K562 (cell line): ENCODE measurements at regions not wholly inside any gene's neighbourhood (a gene's known extent, or its start where the extent isn't known, plus 50 kb on each side); places are given as distances from the start of the nearest gene placed in this dataset.

ENCODE experiments used
- ATAC-seq: fragments of 200-7000 bp; cut with Tn5 transposase; 3 replicates; pipeline ENCODE4 v1.9.1; 2020; ENCODE audit warnings: moderate library complexity
- BruUV-seq: library from RNA; stranded (reverse); fragments of 400-500 nt; replicated peaks from 2 replicates; lab custom pipeline; 2021; lab: Mats Ljungman, UMichigan
- CTCF ChIA-PET: fragments of 300-600 bp; formaldehyde crosslinking; extraction: SDS; loops from one replicate; lab custom pipeline; 2021; ENCODE audit warnings: low intra/inter-chr PET ratio; lab: Yijun Ruan, JAX
- POLR2A ChIA-PET: fragments of 300-600, 350-650 bp; sonication (Branson Sonifier 250); formaldehyde crosslinking; extraction: SDS; loops from one replicate; lab custom pipeline; 2021; ENCODE audit warnings: antibody characterized with exemption, inconsistent platforms; lab: Yijun Ruan, JAX
- DNase-seq, 4 experiments: peaks; one replicate each; pipeline versions ENCODE4 v3.0.0 to v3.0.0-alpha.2; 2011 to 2018; ENCODE audit warnings: low spot score in 3 of 4, mixed read lengths in 3 of 4; ENCODE audit errors: extremely low read depth in 1 of 4
- FAIRE-seq: peaks from 2 replicates; lab custom pipeline; 2011; peaks lifted over from hg19 to GRCh38; lab: Jason Lieb, UNC
- H2AFZ ChIP-seq: 2 replicates; pipeline ENCODE4 v1.6.0; 2011; ENCODE audit warnings: low read depth, low read length, control low read depth, inconsistent platforms
- H3K27ac ChIP-seq: fragments of 200-600 bp; 3 replicates; pipeline ENCODE4 v1.8.0; 2011; ENCODE audit warnings: low read depth, mild to moderate bottlenecking, control low read depth, inconsistent platforms, low read length, moderate library complexity, mixed read lengths; ENCODE audit errors: extremely low read depth
- H3K27me3 ChIP-seq, 2 experiments: fragments of 300-600 bp in 1 of 2; 2 replicates in 1 of 2; 3 replicates in 1 of 2; pipeline versions ENCODE4 v1.6.0 to v1.8.0; 2011; ENCODE audit warnings: inconsistent platforms in 2 of 2, low read length in 2 of 2, mild to moderate bottlenecking in 1 of 2, mixed read lengths in 1 of 2, moderate library complexity in 1 of 2; ENCODE audit not compliant: control insufficient read depth in 2 of 2, insufficient read depth in 2 of 2
- H3K36me3 ChIP-seq: fragments of 300-600 bp; 3 replicates; pipeline ENCODE4 v1.8.0; 2011; ENCODE audit warnings: mild to moderate bottlenecking, low read length, inconsistent platforms; ENCODE audit not compliant: control insufficient read depth, insufficient read depth
- H3K4me1 ChIP-seq, 2 experiments: fragments of 200-600 bp in 1 of 2; replicated peaks in 1 of 2; 2 replicates in 1 of 2; 3 replicates in 1 of 2; pipeline versions ENCODE4 v1.5.1 to v1.8.0; 2011; ENCODE audit warnings: inconsistent platforms in 2 of 2, low read length in 2 of 2, mild to moderate bottlenecking in 1 of 2, mixed read lengths in 1 of 2, moderate library complexity in 1 of 2; ENCODE audit not compliant: control insufficient read depth in 2 of 2, insufficient read depth in 2 of 2
- H3K4me2 ChIP-seq: 2 replicates; pipeline ENCODE4 v1.6.1; 2011; ENCODE audit warnings: low read length, control low read depth, inconsistent platforms, mixed read lengths; ENCODE audit not compliant: insufficient read depth
- H3K4me3 ChIP-seq: fragments of 200-600 bp; sonication (generic), shearing (Covaris generic); 2 replicates; pipeline ENCODE4 v1.5.1; 2016; ENCODE audit warnings: control low read depth, inconsistent platforms
- H3K79me2 ChIP-seq: fragments of 200-600 bp; 3 replicates; pipeline ENCODE4 v1.8.0; 2011; ENCODE audit warnings: low read length, inconsistent platforms; ENCODE audit not compliant: control insufficient read depth, insufficient read depth
- H3K9ac ChIP-seq, 2 experiments: 2 replicates each; pipeline versions ENCODE4 v1.6.0 to v1.6.1; 2011; ENCODE audit warnings: low read depth in 2 of 2, low read length in 2 of 2, control low read depth in 1 of 2, inconsistent platforms in 1 of 2, mild to moderate bottlenecking in 1 of 2, mixed read lengths in 1 of 2; ENCODE audit not compliant: insufficient read depth in 1 of 2
- H3K9me1 ChIP-seq: one replicate; pipeline ENCODE4 v1.6.0; 2011; ENCODE audit warnings: inconsistent platforms, mild to moderate bottlenecking, low read length, moderate library complexity; ENCODE audit not compliant: control insufficient read depth, insufficient read depth
- H3K9me3 ChIP-seq: replicated peaks from 2 replicates; pipeline ENCODE4 v1.5.1; 2011; ENCODE audit warnings: low read depth, low read length, inconsistent platforms; ENCODE audit not compliant: control insufficient read depth, insufficient read depth
- H4K20me1 ChIP-seq: replicated peaks from 2 replicates; pipeline ENCODE4 v1.6.1; 2011; ENCODE audit warnings: low read length, inconsistent platforms, mixed read lengths; ENCODE audit not compliant: control insufficient read depth, insufficient read depth
- AFF1 ChIP-seq, 2 experiments: fragments of 450-650 bp; IDR thresholded peaks; 2 replicates each; pipeline ENCODE4 v1.6.1; 2018; ENCODE audit warnings: mild to moderate bottlenecking in 2 of 2, low read depth in 1 of 2; ENCODE audit not compliant: partially characterized antibody in 2 of 2
- ATF2 ChIP-seq: sonication (generic); formaldehyde crosslinking; IDR thresholded peaks from 2 replicates; pipeline ENCODE4 v1.8.1; 2022; ENCODE audit warnings: missing genetic modification reagents
- E2F5 ChIP-seq: sonication (generic); formaldehyde crosslinking; IDR thresholded peaks from 2 replicates; pipeline ENCODE4 v1.8.0; 2022; ENCODE audit warnings: mild to moderate bottlenecking, missing genetic modification reagents
- HDAC3 ChIP-seq: fragments of 450-650 bp; IDR thresholded peaks from 2 replicates; pipeline ENCODE4 v1.6.1; 2018; ENCODE audit warnings: borderline replicate concordance, mild to moderate bottlenecking, moderate library complexity; ENCODE audit not compliant: partially characterized antibody
- JUN ChIP-seq, 2 experiments: sonication (generic) in 1 of 2; formaldehyde crosslinking in 1 of 2; IDR thresholded peaks; 2 replicates each; pipeline versions ENCODE4 v1.6.1 to v1.8.0; 2012 to 2022; ENCODE audit warnings: borderline replicate concordance in 2 of 2, mild to moderate bottlenecking in 2 of 2, improper control_type of control experiment in 1 of 2, low read depth in 1 of 2, low read length in 1 of 2, missing genetic modification reagents in 1 of 2
- MTF1 ChIP-seq: fragments of 250-450 bp; sonication (Bioruptor Pico); IDR thresholded peaks from 2 replicates; pipeline ENCODE4 v1.9.0; 2021; ENCODE audit warnings: moderate library complexity, mild to moderate bottlenecking, inconsistent platforms, borderline replicate concordance
- POLR2A ChIP-seq: fragments of 450-650 bp; conservative IDR thresholded peaks from 2 replicates; pipeline ENCODE4 v1.6.1; 2016
- TAF1 ChIP-seq: IDR thresholded peaks from 2 replicates; pipeline ENCODE4 v1.6.1; 2011; ENCODE audit warnings: mild to moderate bottlenecking, low read length, moderate library complexity; ENCODE audit not compliant: insufficient read depth, control insufficient read depth, severe bottlenecking; ENCODE audit errors: extremely low read depth
- TARDBP ChIP-seq: fragments of 450-650 bp; IDR thresholded peaks from 2 replicates; pipeline ENCODE4 v1.6.1; 2016
- TEAD1 ChIP-seq, 2 experiments: fragments of 450-650 bp in 1 of 2; sonication (generic) in 1 of 2; formaldehyde crosslinking; IDR thresholded peaks; 2 replicates each; pipeline versions ENCODE4 v1.4.0 to v1.8.0; 2020 to 2022; ENCODE audit warnings: mild to moderate bottlenecking in 2 of 2, missing genetic modification reagents in 1 of 2
- WGBS: fragments of 100-300 bp; shearing (Covaris generic); methylation state at CpG from one replicate; pipeline ENCODE4 v1.1.6; 2016; ENCODE audit warnings: low coverage, mixed read lengths; ENCODE audit not compliant: insufficient coverage; ENCODE audit errors: missing lambda C conversion rate; 5-methylcytosine and 5-hydroxymethylcytosine counted together
- in situ Hi-C: fragments of 300-500 bp; cut with MboI; formaldehyde crosslinking; loops from 4 replicates; pipeline ENCODE4 v1.15.0; 2018; ENCODE audit warnings: inconsistent platforms, mixed read lengths
- intact Hi-C: fragments of 100-400 bp; cut with micrococcal nuclease; formaldehyde crosslinking; loops from 2 replicates; pipeline ENCODE4 v1.14.2; 2022

- FAIRE-seq, result no peak
- 12% methylated on average over 1 of the region's 1 CpG for WGBS
Observed at GRCh38 chr7:81114633-81115032, 195.8 kb upstream of the SEMA3C start.

GRCh38 chr7:81112731-81113130 is 193.9 kb upstream of the SEMA3C start:
- Histone ChIP-seq H3K27ac (no peak overlapping the region), H3K9ac (no peak overlapping the region), H3K36me3 (no peaks in the 10 kb centered on the region), H2AFZ (no peak overlapping the region), H3K4me2 (no peak overlapping the region), H3K27me3 (no peaks in the 10 kb centered on the region), H3K4me1 (no peaks in the 10 kb centered on the region), H3K9me3 (no peaks in the 10 kb centered on the region), H3K9me1 (no peaks in the 10 kb centered on the region), H4K20me1 (no peaks in the 10 kb centered on the region), H3K4me3 (no peak overlapping the region), H3K79me2 (no peaks in the 10 kb centered on the region)
- BruUV-seq, result no TSS peak
- intact Hi-C loops, result no loop called here
- ChIA-PET POLR2A (no interaction called here), CTCF (no interaction called here)
- in situ Hi-C loops, result no loop called here
- DNase-seq (no peak), ATAC-seq (no peak), FAIRE-seq (no peak)
- TF ChIP-seq TAF1, result no peak
- TF ChIP-seq TARDBP, result no peak
- TF ChIP-seq ATF2 (CRISPR knock-in tag), result no peak
- TF ChIP-seq POLR2A, result no peak
- no peak for TF ChIP-seq HDAC3
- TF ChIP-seq JUN (IDR thresholded peaks at IDR 0.05; ENCODE audit: borderline replicate concordance, low read depth, low read length), result no peak
- TF ChIP-seq JUN (CRISPR knock-in tag; IDR thresholded peaks at IDR 0.05; ENCODE audit: borderline replicate concordance), result no peak
- no peak for TF ChIP-seq AFF1 (IDR thresholded peaks at IDR 0.05; ENCODE audit: low read depth in 1 of 2, partially characterized antibody in 2 of 2)
- no peak for TF ChIP-seq E2F5 (CRISPR knock-in tag)
- WGBS, result 14% methylated on average over 1 of the region's 1 CpG

More at GRCh38 chr7:81114633-81115032, 195.8 kb upstream of the SEMA3C start:
- in situ Hi-C loops (no loop called here), intact Hi-C loops (no loop called here)
- Histone ChIP-seq H3K4me2 (no peak overlapping the region), H2AFZ (no peak overlapping the region), H3K27me3 (no peaks in the 10 kb centered on the region), H4K20me1 (no peaks in the 10 kb centered on the region), H3K9me3 (no peaks in the 10 kb centered on the region), H3K27ac (no peak overlapping the region), H3K36me3 (no peaks in the 10 kb centered on the region), H3K4me3 (no peak overlapping the region), H3K4me1 (no peaks in the 10 kb centered on the region), H3K79me2 (no peaks in the 10 kb centered on the region), H3K9me1 (no peaks in the 10 kb centered on the region), H3K9ac (no peak overlapping the region)
- ATAC-seq (no peak), DNase-seq (no peak)
- CTCF ChIA-PET, result no interaction called here
- POLR2A ChIA-PET, result no interaction called here
- no peak for TF ChIP-seq TEAD1 (CRISPR knock-in tag; IDR thresholded peaks at IDR 0.05)
- no peak for TF ChIP-seq MTF1
- no TSS peak for BruUV-seq
